Gastroesophageal sphincter (tissue), 4 donors: ENCODE measurements at regions not wholly inside any gene's neighbourhood (a gene's known extent, or its start where the extent isn't known, plus 50 kb on each side); places are given as distances from the start of the nearest gene placed in this dataset.

Experiments used
- ATAC-seq: fragments of 150-250 bp; one replicate; pipeline ENCODE4 v1.9.1; 2016; ENCODE audit warnings: mild to moderate bottlenecking, moderate library complexity
- H3K27ac ChIP-seq, 4 donors: fragments of 200-600 bp; sonication (generic) in 3 of 4; 1 replicate in 3 of 4; 2 replicates in 1 of 4; pipeline ENCODE4 v1.5.1; 2016 to 2019
- H3K27me3 ChIP-seq: fragments of 200-600 bp; sonication (generic); one replicate; pipeline ENCODE4 v1.5.1; 2019
- H3K36me3 ChIP-seq, 2 donors: fragments of 200-600 bp; sonication (generic); one replicate each; pipeline ENCODE4 v1.5.1; 2019; ENCODE audit warnings: control low read depth in 1 of 2
- H3K4me1 ChIP-seq, 3 donors: fragments of 200-600 bp; sonication (generic); 1 replicate in 2 of 3; 2 replicates in 1 of 3; pipeline ENCODE4 v1.5.1; 2016 to 2019; ENCODE audit warnings: control low read depth in 2 of 3
- H3K4me3 ChIP-seq, 2 donors: fragments of 200-600 bp; sonication (generic); one replicate each; pipeline ENCODE4 v1.5.1; 2019; ENCODE audit warnings: mild to moderate bottlenecking in 1 of 2, moderate library complexity in 1 of 2
- H3K9me3 ChIP-seq, 3 donors: fragments of 200-600 bp; sonication (generic); one replicate each; pipeline ENCODE4 v1.5.1; 2017 to 2019; ENCODE audit warnings: control low read depth in 2 of 3
- CTCF ChIP-seq, 4 experiments: fragments of 200-600 bp in 2 of 4; fragments of 450-650 bp in 2 of 4; sonication (generic) in 1 of 4; IDR thresholded peaks; one replicate each; pipeline ENCODE4 v1.5.1; 2017 to 2019; ENCODE audit warnings: antibody characterized with exemption in 4 of 4, mild to moderate bottlenecking in 2 of 4, moderate library complexity in 2 of 4
- EP300 ChIP-seq: sonication (generic); formaldehyde crosslinking; IDR thresholded peaks from one replicate; pipeline ENCODE4 v1.6.1; 2017; ENCODE audit warnings: antibody characterized with exemption, mild to moderate bottlenecking
- POLR2A ChIP-seq, 2 donors: fragments of 450-650 bp; IDR thresholded peaks; one replicate each; pipeline ENCODE4 v1.6.1; 2017; ENCODE audit warnings: antibody characterized with exemption in 2 of 2, mild to moderate bottlenecking in 2 of 2, moderate library complexity in 1 of 2
- POLR2AphosphoS5 ChIP-seq: sonication (generic); formaldehyde crosslinking; IDR thresholded peaks from one replicate; pipeline ENCODE4 v1.6.1; 2017; ENCODE audit warnings: antibody characterized with exemption
- WGBS, 2 donors: methylation state at CpG; one replicate each; pipeline ENCODE4 v1.1.5; 2018; ENCODE audit warnings: low coverage in 1 of 2; 5-methylcytosine and 5-hydroxymethylcytosine counted together

- no peak overlapping the region for H3K27ac ChIP-seq
- no peak for ATAC-seq
- H3K4me1 ChIP-seq: no peaks in the 10 kb centered on the region
- TF ChIP-seq POLR2AphosphoS5: no peak
- no peak for TF ChIP-seq CTCF (IDR thresholded peaks at IDR 0.05)
- TF ChIP-seq POLR2A (IDR thresholded peaks at IDR 0.05): no peak
- no peak for TF ChIP-seq EP300
- no peaks in the 10 kb centered on the region for H3K9me3 ChIP-seq
- WGBS, 2 donors: 29 to 85% methylated on average over 2 of the region's 2 CpGs
- no peak overlapping the region for H3K4me3 ChIP-seq
- no peaks in the 10 kb centered on the region for H3K27me3 ChIP-seq
- no peaks in the 10 kb centered on the region for H3K36me3 ChIP-seq
Measured at GRCh38 chr2:14114275-14114674, 518.2 kb upstream of the LRATD1 start.

- WGBS, 2 donors: 73 to 83% methylated on average over 3 of the region's 3 CpGs
- no peaks in the 10 kb centered on the region for H3K36me3 ChIP-seq
- ATAC-seq: no peak
- no peaks in the 10 kb centered on the region for H3K9me3 ChIP-seq
- H3K27me3 ChIP-seq: no peaks in the 10 kb centered on the region
- no peak overlapping the region for H3K27ac ChIP-seq
- no peak overlapping the region for H3K4me3 ChIP-seq
- no peak for TF ChIP-seq POLR2AphosphoS5
- no peaks in the 10 kb centered on the region for H3K4me1 ChIP-seq
Measured at GRCh38 chr2:14120376-14120775, 512.1 kb upstream of the LRATD1 start.

- no peaks in the 10 kb centered on the region for H3K36me3 ChIP-seq
- no peak overlapping the region for H3K4me3 ChIP-seq
- no peak for TF ChIP-seq POLR2AphosphoS5
- TF ChIP-seq EP300: no peak
- TF ChIP-seq CTCF (IDR thresholded peaks at IDR 0.05): no peak
- TF ChIP-seq POLR2A (IDR thresholded peaks at IDR 0.05): no peak
- no peaks in the 10 kb centered on the region for H3K9me3 ChIP-seq
- 81 to 87% methylated on average over 6 of the region's 6 CpGs for WGBS, 2 donors
- no peaks in the 10 kb centered on the region for H3K4me1 ChIP-seq
- no peak overlapping the region for H3K27ac ChIP-seq
- no peak for ATAC-seq
- H3K27me3 ChIP-seq: no peaks in the 10 kb centered on the region
Measured at GRCh38 chr2:14123436-14124103, 508.9 kb upstream of the LRATD1 start.

GRCh38 chr2:14125624-14126293, 506.8 kb upstream of the LRATD1 start:
- H3K27ac ChIP-seq: no peak overlapping the region
- 76 to 88% methylated on average over 3 to 5 of the region's 7 CpGs for WGBS, 2 donors
- H3K9me3 ChIP-seq: no peaks in the 10 kb centered on the region
- no peaks in the 10 kb centered on the region for H3K27me3 ChIP-seq
- TF ChIP-seq EP300: no peak
- TF ChIP-seq CTCF (IDR thresholded peaks at IDR 0.05): no peak
- TF ChIP-seq POLR2AphosphoS5: no peak
- no peak for TF ChIP-seq POLR2A (IDR thresholded peaks at IDR 0.05)
- no peaks in the 10 kb centered on the region for H3K4me1 ChIP-seq
- no peaks in the 10 kb centered on the region for H3K36me3 ChIP-seq
- ATAC-seq: no peak
- H3K4me3 ChIP-seq: no peak overlapping the region

- no peaks in the 10 kb centered on the region for H3K4me1 ChIP-seq
- TF ChIP-seq POLR2AphosphoS5: no peak
- TF ChIP-seq POLR2A (IDR thresholded peaks at IDR 0.05): no peak
- no peak for TF ChIP-seq CTCF (IDR thresholded peaks at IDR 0.05)
- no peak for TF ChIP-seq EP300
- no peak overlapping the region for H3K27ac ChIP-seq
- no peaks in the 10 kb centered on the region for H3K36me3 ChIP-seq
- no peak overlapping the region for H3K4me3 ChIP-seq
- no peak for ATAC-seq
- H3K27me3 ChIP-seq: no peaks in the 10 kb centered on the region
- no peaks in the 10 kb centered on the region for H3K9me3 ChIP-seq
- WGBS, 2 donors: 88 to 92% methylated on average over 2 of the region's 2 CpGs
Measured at GRCh38 chr2:14126846-14127245, 505.7 kb upstream of the LRATD1 start.
